Peyer's patch (tissue), 4 donors: ENCODE measurements at regions not wholly inside any gene's neighbourhood (a gene's known extent, or its start where the extent isn't known, plus 50 kb on each side); places are given as distances from the start of the nearest gene placed in this dataset.

Source experiments
- CTCF ChIP-seq, 6 experiments: fragments of 450-650 bp in 4 of 6; fragments of 200-600 bp in 2 of 6; sonication (generic) in 1 of 6; IDR thresholded peaks; one replicate each; pipeline ENCODE4 v1.5.1; 2017 to 2019; ENCODE audit warnings: antibody characterized with exemption in 6 of 6, mild to moderate bottlenecking in 3 of 6, moderate library complexity in 1 of 6
- POLR2A ChIP-seq, 2 donors: fragments of 450-650 bp; IDR thresholded peaks; one replicate each; pipeline ENCODE4 v1.5.1; 2017; ENCODE audit warnings: antibody characterized with exemption in 2 of 2, mild to moderate bottlenecking in 2 of 2, moderate library complexity in 2 of 2

DNA sequence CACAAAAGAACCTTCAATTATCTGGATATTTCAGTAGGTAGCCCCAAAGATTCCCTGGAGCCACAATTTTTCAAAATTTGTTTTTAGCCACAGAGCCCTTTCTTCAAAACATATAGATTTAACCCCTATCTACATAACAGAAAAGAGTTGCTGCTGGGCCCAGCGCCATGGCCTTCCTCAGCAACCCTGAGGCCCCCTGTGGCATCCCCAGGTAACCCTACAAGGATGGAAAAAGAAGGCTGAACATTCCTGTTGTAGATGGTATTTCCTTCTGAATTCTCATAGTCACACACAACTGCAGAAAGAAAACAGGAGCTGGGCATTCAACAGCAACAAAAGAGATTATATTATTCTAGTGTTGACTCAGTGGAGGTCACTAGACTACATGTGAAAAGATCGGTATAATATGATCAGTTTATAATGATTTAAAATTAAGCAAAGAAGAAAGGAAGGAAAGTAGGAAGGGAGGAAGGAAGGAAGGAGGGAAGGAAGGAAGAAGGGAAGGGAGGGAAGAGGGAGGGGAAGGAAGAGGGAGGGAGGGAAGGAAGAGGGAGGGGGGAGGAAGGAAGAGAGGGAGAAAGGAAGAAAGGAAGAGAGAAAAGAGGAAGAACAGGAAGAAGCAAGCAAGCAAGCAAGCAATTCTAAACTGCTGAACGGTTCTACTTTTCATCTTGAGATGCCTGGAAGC lies 342.5 kb upstream of the NR2F2 start:
- no peak for TF ChIP-seq POLR2A (IDR thresholded peaks at IDR 0.05)
- no peak for TF ChIP-seq CTCF (IDR thresholded peaks at IDR 0.05)
